ENCODE measurements at regions not wholly inside any gene's neighbourhood (a gene's known extent, or its start where the extent isn't known, plus 50 kb on each side); places are given as distances from the start of the nearest gene placed in this dataset.

DNA sequence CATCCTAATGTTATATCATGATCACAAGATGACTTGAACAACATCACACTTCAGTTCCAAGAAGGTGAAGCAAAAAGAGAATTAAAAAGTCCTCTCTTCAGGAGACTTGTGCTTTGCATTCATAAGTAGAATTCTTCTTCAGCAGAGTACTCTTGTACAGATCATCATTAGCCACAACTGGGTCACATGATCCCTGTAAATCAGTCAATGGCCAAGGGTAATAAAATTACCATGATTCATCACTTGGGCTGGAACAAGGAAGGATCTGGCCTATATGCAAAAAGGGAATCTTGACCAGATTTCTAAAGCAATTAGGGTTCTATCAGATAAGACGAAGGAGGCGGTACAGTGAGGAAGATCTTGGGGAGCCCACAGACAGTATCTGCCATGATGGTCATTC is 458.0 kb upstream of the DEPDC1 start:
- TF ChIP-seq POLR2A (IDR thresholded peaks at IDR 0.05) (no peak), POLR2AphosphoS5 (IDR thresholded peaks at IDR 0.05) (no peak), EP300 (IDR thresholded peaks at IDR 0.05) (no peak)
- TF ChIP-seq, protein P1, sequence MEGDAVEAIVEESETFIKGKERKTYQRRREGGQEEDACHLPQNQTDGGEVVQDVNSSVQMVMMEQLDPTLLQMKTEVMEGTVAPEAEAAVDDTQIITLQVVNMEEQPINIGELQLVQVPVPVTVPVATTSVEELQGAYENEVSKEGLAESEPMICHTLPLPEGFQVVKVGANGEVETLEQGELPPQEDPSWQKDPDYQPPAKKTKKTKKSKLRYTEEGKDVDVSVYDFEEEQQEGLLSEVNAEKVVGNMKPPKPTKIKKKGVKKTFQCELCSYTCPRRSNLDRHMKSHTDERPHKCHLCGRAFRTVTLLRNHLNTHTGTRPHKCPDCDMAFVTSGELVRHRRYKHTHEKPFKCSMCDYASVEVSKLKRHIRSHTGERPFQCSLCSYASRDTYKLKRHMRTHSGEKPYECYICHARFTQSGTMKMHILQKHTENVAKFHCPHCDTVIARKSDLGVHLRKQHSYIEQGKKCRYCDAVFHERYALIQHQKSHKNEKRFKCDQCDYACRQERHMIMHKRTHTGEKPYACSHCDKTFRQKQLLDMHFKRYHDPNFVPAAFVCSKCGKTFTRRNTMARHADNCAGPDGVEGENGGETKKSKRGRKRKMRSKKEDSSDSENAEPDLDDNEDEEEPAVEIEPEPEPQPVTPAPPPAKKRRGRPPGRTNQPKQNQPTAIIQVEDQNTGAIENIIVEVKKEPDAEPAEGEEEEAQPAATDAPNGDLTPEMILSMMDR (IDR thresholded peaks at IDR 0.05) = no peak
- ATAC-seq = no peak
- no peaks in the 10 kb centered on the region for H3K9me3 ChIP-seq
- H3K36me3 ChIP-seq = no peaks in the 10 kb centered on the region
- H3K27ac ChIP-seq = no peak overlapping the region
- WGBS, 2 donors (ENCODE audit: low coverage in 1 of 2) = 87 to 90% methylated on average over 2 of the region's 2 CpGs
- no peaks in the 10 kb centered on the region for H3K27me3 ChIP-seq
- H3K4me1 ChIP-seq = peaks cover 0 to 6% (median 4%) of the 10 kb centered on the region in 3 donors
- no peak overlapping the region for H3K4me3 ChIP-seq

DNA sequence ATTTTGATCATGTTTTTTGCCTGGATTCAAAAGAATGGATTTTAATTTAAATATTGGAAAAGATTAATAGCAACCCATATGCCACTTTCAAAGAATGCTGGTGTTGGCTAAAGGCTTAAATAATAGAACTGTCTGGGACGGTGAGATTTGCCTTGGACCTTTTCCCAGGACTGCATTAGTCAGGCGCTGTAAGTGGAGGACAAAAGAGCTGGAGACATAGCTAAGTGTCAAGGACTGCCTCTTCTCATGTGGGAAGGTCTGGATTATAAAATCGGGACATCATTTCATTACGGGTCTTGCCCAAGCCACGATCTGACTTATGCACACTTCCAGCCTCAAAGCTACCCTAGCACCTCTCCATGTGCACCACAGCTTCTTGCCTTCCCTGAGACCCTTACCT is 458.5 kb upstream of the DEPDC1 start:
- Histone ChIP-seq H3K36me3 (no peaks in the 10 kb centered on the region), H3K9me3 (no peaks in the 10 kb centered on the region), H3K27ac (no peak overlapping the region), H3K4me1 (peaks cover 0 to 6% (median 4%) of the 10 kb centered on the region in 3 donors), H3K4me3 (no peak overlapping the region), H3K27me3 (no peaks in the 10 kb centered on the region)
- ATAC-seq = no peak
- WGBS, 2 donors (ENCODE audit: low coverage in 1 of 2) = 19 to 26% methylated on average over 5 of the region's 5 CpGs
- no peak for TF ChIP-seq EP300 (IDR thresholded peaks at IDR 0.05)
- TF ChIP-seq, protein P1 (IDR thresholded peaks at IDR 0.05) = no peak
- no peak for TF ChIP-seq POLR2AphosphoS5 (IDR thresholded peaks at IDR 0.05)
- TF ChIP-seq POLR2A (IDR thresholded peaks at IDR 0.05) = no peak

- H3K27ac ChIP-seq = no peak overlapping the region
- no peaks in the 10 kb centered on the region for H3K9me3 ChIP-seq
- no peak overlapping the region for H3K4me3 ChIP-seq
- TF ChIP-seq EP300 (IDR thresholded peaks at IDR 0.05) (no peak), POLR2A (IDR thresholded peaks at IDR 0.05) (no peak)
- TF ChIP-seq, protein P1 (IDR thresholded peaks at IDR 0.05) = no peak
- 14 to 17% methylated on average over 2 to 3 of the region's 3 CpGs for WGBS, 2 donors (ENCODE audit: low coverage in 1 of 2)
- no peak for ATAC-seq
- H3K36me3 ChIP-seq = no peaks in the 10 kb centered on the region
- H3K4me1 ChIP-seq = peaks cover 0 to 6% (median 4%) of the 10 kb centered on the region in 3 donors
- H3K27me3 ChIP-seq = no peaks in the 10 kb centered on the region
Measured at GRCh38 chr1:68958958-68959357, 462.1 kb upstream of the DEPDC1 start.

- WGBS, 2 donors (ENCODE audit: low coverage in 1 of 2) = 33 to 86% methylated on average over 1 of the region's 1 CpG
- H3K4me1 ChIP-seq = peaks cover 0 to 6% (median 4%) of the 10 kb centered on the region in 3 donors
- no peak for TF ChIP-seq POLR2A (IDR thresholded peaks at IDR 0.05)
- TF ChIP-seq EP300 (IDR thresholded peaks at IDR 0.05) = no peak
- no peak for TF ChIP-seq POLR2AphosphoS5 (IDR thresholded peaks at IDR 0.05)
- TF ChIP-seq, protein P1 (IDR thresholded peaks at IDR 0.05) = no peak
- H3K36me3 ChIP-seq = no peaks in the 10 kb centered on the region
- ATAC-seq = no peak
- H3K27me3 ChIP-seq = no peaks in the 10 kb centered on the region
- H3K9me3 ChIP-seq = no peaks in the 10 kb centered on the region
- no peak overlapping the region for H3K4me3 ChIP-seq
- H3K27ac ChIP-seq = no peak overlapping the region
Measured at GRCh38 chr1:68959461-68960030, 462.7 kb upstream of the DEPDC1 start.

- no peak overlapping the region for H3K4me3 ChIP-seq
- no peaks in the 10 kb centered on the region for H3K36me3 ChIP-seq
- H3K4me1 ChIP-seq = peaks cover 0 to 6% (median 4%) of the 10 kb centered on the region in 3 donors
- no peak overlapping the region for H3K27ac ChIP-seq
- TF ChIP-seq EP300 (IDR thresholded peaks at IDR 0.05) = no peak
- TF ChIP-seq POLR2A (IDR thresholded peaks at IDR 0.05) = no peak
- no peak for TF ChIP-seq POLR2AphosphoS5 (IDR thresholded peaks at IDR 0.05)
- TF ChIP-seq, protein P1 (IDR thresholded peaks at IDR 0.05) = no peak
- no peak for ATAC-seq
- H3K9me3 ChIP-seq = no peaks in the 10 kb centered on the region
- no peaks in the 10 kb centered on the region for H3K27me3 ChIP-seq
- 83 to 89% methylated on average over 1 of the region's 1 CpG for WGBS, 2 donors (ENCODE audit: low coverage in 1 of 2)
Measured at GRCh38 chr1:68961143-68961542, 464.3 kb upstream of the DEPDC1 start.

All from gastroesophageal sphincter (tissue), 4 donors.